Nephron progenitor cell (in vitro differentiated cells): ENCODE measurements at regions not wholly inside any gene's neighbourhood (a gene's known extent, or its start where the extent isn't known, plus 50 kb on each side); places are given as distances from the start of the nearest gene placed in this dataset.

ENCODE experiments used
- DNase-seq: peaks from one replicate; pipeline ENCODE4 v3.0.0; 2021
- H3K27ac Mint-ChIP-seq: 2 replicates; pipeline ENCODE4 v1.8.0; 2021; ENCODE audit warnings: mild to moderate bottlenecking, moderate library complexity, mixed read lengths
- H3K27me3 Mint-ChIP-seq: 2 replicates; pipeline ENCODE4 v1.8.0; 2021; ENCODE audit warnings: mild to moderate bottlenecking, low read depth, mixed read lengths; ENCODE audit not compliant: poor library complexity
- H3K36me3 Mint-ChIP-seq: 2 replicates; pipeline ENCODE4 v1.8.0; 2021; ENCODE audit warnings: low read depth, mixed read lengths
- H3K4me1 Mint-ChIP-seq: 2 replicates; pipeline ENCODE4 v1.8.0; 2021; ENCODE audit warnings: mixed read lengths
- H3K4me3 Mint-ChIP-seq: 2 replicates; pipeline ENCODE4 v1.8.0; 2021; ENCODE audit warnings: mild to moderate bottlenecking, moderate library complexity, mixed read lengths
- H3K9me3 Mint-ChIP-seq: 2 replicates; pipeline ENCODE4 v1.8.0; 2021; ENCODE audit warnings: mild to moderate bottlenecking, moderate library complexity, mixed read lengths
- TF ChIP-seq, protein P1 (sequence below): fragments of 200-600 bp; sonication (generic); IDR thresholded peaks from 2 replicates; pipeline ENCODE4 v1.5.0; 2021; ENCODE audit warnings: antibody characterized with exemption

DNA sequence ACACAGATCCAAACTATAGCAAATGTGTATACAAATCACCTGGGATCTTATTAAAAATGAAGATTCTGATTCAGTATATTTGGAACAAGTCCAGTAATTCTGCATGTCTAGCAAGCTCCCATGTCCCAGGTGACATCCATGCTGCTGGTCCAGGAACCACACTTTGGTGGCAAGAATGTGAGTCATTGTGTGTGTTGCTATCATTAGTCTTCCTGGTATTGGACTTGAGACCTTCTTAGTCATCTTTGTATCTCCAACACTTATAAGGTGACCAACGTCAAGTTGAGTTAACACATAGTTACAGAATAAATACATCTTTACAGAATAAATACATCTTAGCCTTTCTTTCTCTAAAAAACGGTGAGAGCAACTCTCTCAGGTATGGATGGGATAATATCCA, 107.9 kb upstream of the NDUFV2 start:
- peaks cover 9% of the 10 kb centered on the region for H3K9me3 Mint-ChIP-seq
- no peaks in the 10 kb centered on the region for H3K36me3 Mint-ChIP-seq
- H3K4me1 Mint-ChIP-seq = peaks cover 14% of the 10 kb centered on the region
- no peak overlapping the region for H3K27ac Mint-ChIP-seq
- no peak overlapping the region for H3K4me3 Mint-ChIP-seq
- no peak for DNase-seq
- H3K27me3 Mint-ChIP-seq = peaks cover 5% of the 10 kb centered on the region
- TF ChIP-seq, protein P1, sequence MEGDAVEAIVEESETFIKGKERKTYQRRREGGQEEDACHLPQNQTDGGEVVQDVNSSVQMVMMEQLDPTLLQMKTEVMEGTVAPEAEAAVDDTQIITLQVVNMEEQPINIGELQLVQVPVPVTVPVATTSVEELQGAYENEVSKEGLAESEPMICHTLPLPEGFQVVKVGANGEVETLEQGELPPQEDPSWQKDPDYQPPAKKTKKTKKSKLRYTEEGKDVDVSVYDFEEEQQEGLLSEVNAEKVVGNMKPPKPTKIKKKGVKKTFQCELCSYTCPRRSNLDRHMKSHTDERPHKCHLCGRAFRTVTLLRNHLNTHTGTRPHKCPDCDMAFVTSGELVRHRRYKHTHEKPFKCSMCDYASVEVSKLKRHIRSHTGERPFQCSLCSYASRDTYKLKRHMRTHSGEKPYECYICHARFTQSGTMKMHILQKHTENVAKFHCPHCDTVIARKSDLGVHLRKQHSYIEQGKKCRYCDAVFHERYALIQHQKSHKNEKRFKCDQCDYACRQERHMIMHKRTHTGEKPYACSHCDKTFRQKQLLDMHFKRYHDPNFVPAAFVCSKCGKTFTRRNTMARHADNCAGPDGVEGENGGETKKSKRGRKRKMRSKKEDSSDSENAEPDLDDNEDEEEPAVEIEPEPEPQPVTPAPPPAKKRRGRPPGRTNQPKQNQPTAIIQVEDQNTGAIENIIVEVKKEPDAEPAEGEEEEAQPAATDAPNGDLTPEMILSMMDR = no peak

DNA sequence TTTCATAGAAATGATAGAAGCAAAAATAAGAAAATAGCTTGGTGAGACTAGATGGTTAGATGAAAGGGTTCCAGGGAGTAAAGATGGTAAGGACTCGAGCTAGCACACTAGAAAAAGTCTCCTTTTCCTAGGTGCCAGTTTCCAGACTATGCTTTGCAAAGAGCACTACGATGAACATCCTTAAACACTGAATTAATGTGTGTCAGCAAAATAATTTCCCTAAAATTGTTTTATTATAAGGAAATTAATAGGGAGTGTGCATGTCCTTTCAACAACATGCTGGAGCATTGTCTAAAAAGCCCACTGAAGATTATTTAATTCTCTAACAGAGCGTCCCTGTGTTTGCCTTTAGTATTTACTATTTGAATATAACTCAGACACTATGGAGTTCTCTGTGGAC, 107.4 kb upstream of the NDUFV2 start:
- TF ChIP-seq, protein P1 = no peak
- Mint-ChIP-seq H3K4me3 (no peak overlapping the region), H3K4me1 (peaks cover 17% of the 10 kb centered on the region)

DNA sequence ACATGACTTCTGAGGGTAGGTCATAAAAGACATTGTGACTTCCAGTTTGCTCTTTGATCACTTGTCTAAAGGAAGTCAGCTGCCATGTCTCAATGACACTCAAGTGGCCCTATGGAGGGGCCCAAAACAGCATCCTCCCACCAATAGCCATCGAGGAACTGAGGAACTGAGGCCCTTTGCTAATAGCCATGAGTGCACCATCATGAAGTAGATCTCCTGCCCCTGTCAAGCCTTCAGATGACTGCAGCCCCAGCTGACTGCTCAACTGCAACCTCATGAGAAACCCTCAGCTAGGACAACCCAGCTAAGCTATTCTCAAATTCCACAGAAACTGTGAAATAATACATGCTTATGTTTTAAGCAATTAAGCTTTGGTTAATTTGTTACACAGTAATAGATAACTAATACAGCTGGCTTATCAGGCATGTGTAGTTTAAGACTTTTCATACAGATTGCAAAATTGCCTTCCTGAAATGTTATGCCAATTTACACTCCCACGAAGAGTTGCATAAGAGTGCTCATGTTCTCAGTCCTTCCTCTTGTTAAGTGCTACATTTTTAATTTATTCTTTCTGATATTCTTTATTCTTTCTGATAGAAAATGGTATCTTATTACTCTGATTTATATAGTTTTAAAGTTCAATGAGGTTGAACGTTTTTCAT, 105.6 kb upstream of the NDUFV2 start:
- peaks cover 3% of the 10 kb centered on the region for H3K27me3 Mint-ChIP-seq
- H3K9me3 Mint-ChIP-seq = peaks cover 9% of the 10 kb centered on the region
- no peak overlapping the region for H3K27ac Mint-ChIP-seq
- no peak for DNase-seq
- peaks cover 28% of the 10 kb centered on the region for H3K4me1 Mint-ChIP-seq
- no peak overlapping the region for H3K4me3 Mint-ChIP-seq
- peaks cover under 1% of the 10 kb centered on the region for H3K36me3 Mint-ChIP-seq
- TF ChIP-seq, protein P1 = no peak

More for the DNA sequence above, 107.4 kb upstream of the NDUFV2 start:
- Mint-ChIP-seq H3K27me3 (peaks cover 5% of the 10 kb centered on the region), H3K27ac (no peak overlapping the region), H3K9me3 (peaks cover 9% of the 10 kb centered on the region), H3K36me3 (no peaks in the 10 kb centered on the region)
- DNase-seq = no peak

DNA sequence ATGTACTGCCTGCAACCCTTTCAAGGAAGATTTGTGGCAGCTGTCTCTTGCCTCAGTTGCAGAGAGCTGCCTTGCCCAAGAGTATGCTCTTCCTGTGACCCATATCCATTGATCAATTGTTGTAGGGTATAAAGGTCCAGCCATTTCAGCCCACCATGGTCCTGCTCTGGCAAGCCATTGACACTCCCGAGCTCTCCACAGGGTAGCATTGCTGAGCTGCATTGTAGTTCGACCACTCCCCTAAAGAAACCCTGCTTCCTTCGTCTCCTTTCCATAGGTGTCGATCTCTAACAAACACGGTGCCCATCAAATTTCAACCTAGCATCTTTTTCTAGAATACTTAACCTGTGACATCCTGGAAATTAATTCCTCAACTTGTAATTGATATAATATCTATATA, 104.9 kb upstream of the NDUFV2 start:
- peaks cover 28% of the 10 kb centered on the region for H3K4me1 Mint-ChIP-seq
- H3K4me3 Mint-ChIP-seq = no peak overlapping the region
- peaks cover 3% of the 10 kb centered on the region for H3K27me3 Mint-ChIP-seq
- peaks cover 7% of the 10 kb centered on the region for H3K36me3 Mint-ChIP-seq
- peaks cover 17% of the 10 kb centered on the region for H3K9me3 Mint-ChIP-seq
- TF ChIP-seq, protein P1 = no peak
- DNase-seq = no peak
- H3K27ac Mint-ChIP-seq = no peak overlapping the region

DNA sequence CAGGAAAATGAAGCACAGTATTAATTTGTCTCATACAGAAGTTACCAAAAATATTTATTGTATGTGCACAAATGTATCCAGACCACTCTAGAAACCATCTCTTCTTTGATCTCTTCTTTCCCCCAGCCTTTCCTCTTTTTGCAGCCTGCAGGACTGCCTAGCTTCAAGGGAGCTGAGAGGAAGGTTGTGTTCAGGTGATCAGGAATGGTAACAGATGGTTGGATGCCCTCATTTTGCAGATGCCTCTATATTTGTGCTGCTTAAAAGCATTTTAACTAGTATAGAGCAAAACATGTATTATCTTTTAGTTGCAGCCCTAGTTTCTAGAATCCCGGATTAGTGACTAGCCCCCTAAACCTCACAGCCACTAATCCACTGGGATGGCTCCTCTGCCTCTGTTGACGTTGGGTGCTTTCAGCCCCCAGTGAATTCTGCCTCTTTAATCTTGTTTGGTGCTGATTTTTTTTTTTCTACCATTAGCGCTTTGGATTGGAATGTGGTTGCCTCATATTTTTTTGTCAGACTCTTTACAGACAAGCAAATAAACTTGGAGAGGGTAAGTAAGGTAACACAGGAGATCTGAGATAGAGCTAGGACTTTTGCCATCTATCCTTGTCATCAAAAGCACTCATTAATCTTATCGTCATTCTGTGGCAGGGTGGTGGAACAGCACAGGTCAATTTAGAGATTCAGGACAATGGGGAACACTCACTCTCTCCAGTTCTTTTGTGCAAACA, 103.8 kb upstream of the NDUFV2 start:
- no peak for DNase-seq
- H3K4me3 Mint-ChIP-seq = no peak overlapping the region
- peak overlapping the region; percentile 1 for H3K27ac Mint-ChIP-seq
- H3K4me1 Mint-ChIP-seq = peaks cover 28% of the 10 kb centered on the region
- TF ChIP-seq, protein P1 = no peak
- H3K27me3 Mint-ChIP-seq = peaks cover 3% of the 10 kb centered on the region
- peaks cover 17% of the 10 kb centered on the region for H3K36me3 Mint-ChIP-seq
- H3K9me3 Mint-ChIP-seq = peaks cover 27% of the 10 kb centered on the region

GRCh38 chr18:8999872-9000271, 102.6 kb upstream of the NDUFV2 start:
- no peak overlapping the region for H3K27ac Mint-ChIP-seq
- peaks cover 32% of the 10 kb centered on the region for H3K9me3 Mint-ChIP-seq
- peaks cover 3% of the 10 kb centered on the region for H3K27me3 Mint-ChIP-seq
- H3K4me1 Mint-ChIP-seq = peaks cover 28% of the 10 kb centered on the region
- H3K36me3 Mint-ChIP-seq = peaks cover 17% of the 10 kb centered on the region
- H3K4me3 Mint-ChIP-seq = peak overlapping the region; percentile 6
- no peak for DNase-seq
- TF ChIP-seq, protein P1 = no peak
